GM12874 (cell line): ENCODE measurements at regions not wholly inside any gene's neighbourhood (a gene's known extent, or its start where the extent isn't known, plus 50 kb on each side); places are given as distances from the start of the nearest gene placed in this dataset.

Source experiments
- CTCF ChIP-seq: IDR thresholded peaks from 2 replicates; pipeline ENCODE4 v1.5.1; 2011; ENCODE audit warnings: low read depth, mild to moderate bottlenecking, control low read depth, low read length, moderate library complexity; ENCODE audit not compliant: insufficient read depth

DNA sequence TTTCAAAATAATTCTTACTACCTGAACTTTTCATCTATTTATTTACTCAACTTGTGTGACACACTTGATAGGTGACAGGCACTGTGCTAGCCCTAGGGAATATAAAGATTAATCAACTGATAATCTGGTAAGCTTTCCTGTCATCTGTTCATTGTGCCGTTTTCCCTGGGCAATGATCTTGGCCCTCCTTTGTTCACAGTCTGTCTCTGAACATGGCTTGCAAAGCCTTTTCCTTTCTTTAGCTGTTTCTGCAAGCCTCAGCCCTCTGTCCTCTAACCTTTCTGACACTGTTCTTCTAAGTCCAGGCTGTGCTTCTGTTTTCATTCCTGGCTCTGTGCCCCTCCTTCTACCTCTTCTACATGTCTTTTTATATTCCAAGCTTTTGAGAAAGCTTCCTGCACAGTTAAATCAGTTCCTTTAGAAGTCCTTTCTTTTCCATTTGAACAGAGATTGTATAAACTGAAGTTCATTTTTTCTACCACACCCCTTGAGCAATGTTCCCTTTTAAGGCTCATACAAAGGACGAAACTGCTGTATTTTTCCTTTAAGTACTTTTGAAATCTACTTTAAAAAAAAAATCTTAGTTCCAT lies 803.0 kb upstream of the ZNF608 start:
- TF ChIP-seq CTCF: no peak

DNA sequence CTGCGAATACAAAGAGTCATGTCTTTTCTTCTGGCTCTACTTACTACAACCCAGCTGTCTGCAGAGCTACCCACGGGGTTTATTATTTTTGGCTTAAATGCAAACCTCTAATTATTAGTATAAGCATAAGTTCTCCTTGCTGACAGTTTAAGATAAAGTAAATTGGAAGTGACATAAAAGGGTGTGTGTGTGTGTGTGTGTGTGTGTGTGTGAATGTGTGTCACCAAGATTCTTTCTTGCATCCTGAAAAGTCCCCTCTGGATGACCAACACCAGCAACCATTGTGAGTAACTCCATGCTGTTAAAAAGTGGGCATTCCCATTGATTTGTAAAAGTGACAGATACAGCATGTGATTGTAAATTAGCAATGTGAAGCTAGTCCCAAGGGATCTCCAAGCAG lies 803.8 kb upstream of the ZNF608 start:
- no peak for TF ChIP-seq CTCF

GRCh38 chr5:125551246-125551645 lies 804.8 kb upstream of the ZNF608 start:
- no peak for TF ChIP-seq CTCF

GRCh38 chr5:125551797-125552196 lies 805.4 kb upstream of the ZNF608 start:
- TF ChIP-seq CTCF: no peak

DNA sequence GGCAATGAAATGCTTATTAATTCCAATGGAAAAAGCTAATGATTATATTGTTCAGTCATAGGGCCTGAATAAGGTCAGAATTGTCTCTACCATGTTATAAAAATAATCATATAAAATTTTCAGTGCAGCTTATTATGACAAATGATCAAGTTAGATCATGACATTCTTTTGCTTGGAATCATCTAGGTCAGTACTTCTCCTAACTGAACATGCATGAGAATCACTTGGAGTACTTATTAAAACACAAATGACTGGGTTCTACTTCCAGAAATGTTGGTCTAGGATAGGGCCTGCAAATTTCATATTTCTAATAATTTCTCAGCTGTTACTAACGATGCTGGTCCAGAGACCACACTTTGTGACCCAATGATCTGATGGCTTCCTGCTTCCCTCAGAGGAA lies 806.0 kb upstream of the ZNF608 start:
- TF ChIP-seq CTCF: no peak

- TF ChIP-seq CTCF: no peak
These were observed 807.9 kb upstream of the ZNF608 start for GRCh38 chr5:125554355-125554754.

DNA sequence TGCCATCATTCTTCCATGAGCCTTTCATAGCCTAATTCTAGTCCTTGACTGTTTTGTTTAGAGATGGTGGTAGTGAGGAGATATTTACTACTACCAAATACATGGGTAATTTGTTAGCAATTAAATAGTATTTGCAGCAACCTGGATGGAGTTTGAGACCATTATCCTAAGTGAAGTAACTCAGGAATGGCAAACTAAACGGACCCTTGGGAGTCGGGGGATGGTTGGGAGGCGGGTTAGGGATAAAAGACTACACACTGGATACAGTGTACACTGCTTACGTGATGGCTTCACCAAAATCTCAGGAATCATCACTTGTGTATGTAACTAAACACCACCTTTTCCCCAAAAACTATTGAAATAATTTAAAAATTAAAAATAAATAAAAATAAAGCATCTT lies 809.2 kb upstream of the ZNF608 start:
- no peak for TF ChIP-seq CTCF
